Right lobe of liver (tissue), 4 donors: ENCODE measurements at regions not wholly inside any gene's neighbourhood (a gene's known extent, or its start where the extent isn't known, plus 50 kb on each side); places are given as distances from the start of the nearest gene placed in this dataset.

Experiments
- CTCF ChIP-seq, 4 donors: fragments of 200-600 bp in 3 of 4; fragments of 450-650 bp in 1 of 4; IDR thresholded peaks; one replicate each; pipeline versions ENCODE4 v1.5.1 to v1.8.0; 2016 to 2022; ENCODE audit warnings: antibody characterized with exemption in 4 of 4, mild to moderate bottlenecking in 2 of 4
- POLR2A ChIP-seq: fragments of 450-650 bp; IDR thresholded peaks from one replicate; pipeline ENCODE4 v1.6.1; 2017; ENCODE audit warnings: antibody characterized with exemption, mild to moderate bottlenecking
- donor health status: DM: no; HTN: no; CAD: no.
- donor health status: DM: no; HTN: no; CAD: no.
- donor health status: DM: no; HTN: yes; CAD: no.

- TF ChIP-seq CTCF (IDR thresholded peaks at IDR 0.05): no peak
- no peak for TF ChIP-seq POLR2A
These were observed 121.4 kb upstream of the TAB2 start for GRCh38 chr6:149196091-149196490.
